RWPE1 (cell line): ENCODE measurements at regions not wholly inside any gene's neighbourhood (a gene's known extent, or its start where the extent isn't known, plus 50 kb on each side); places are given as distances from the start of the nearest gene placed in this dataset.
"Not testable (repeated sequence)": the region's sequence is repeated elsewhere in the genome, so short reads cannot be mapped to it uniquely, and the experiment has no call there.

Experiments used
- CTCF ChIA-PET: fragments of 350-600 bp; sonication (Branson Sonifier 250); formaldehyde crosslinking; extraction: SDS; loops from one replicate; lab custom pipeline; 2021; lab: Yijun Ruan, JAX
- POLR2A ChIA-PET: fragments of 400-600 bp; formaldehyde crosslinking; extraction: SDS; loops from one replicate; lab custom pipeline; 2020; ENCODE audit warnings: antibody characterized with exemption; ENCODE audit not compliant: low non-redundant PET; lab: Yijun Ruan, JAX
- DNase-seq: peaks from one replicate; pipeline ENCODE4 v3.0.0; 2012; ENCODE audit warnings: low spot score
- H3K27ac ChIP-seq: fragments of 450-650 bp; 2 replicates; pipeline ENCODE4 v1.5.1; 2017
- CTCF ChIP-seq: fragments of 450-650 bp; conservative IDR thresholded peaks from 2 replicates; pipeline ENCODE4 v1.5.1; 2017; ENCODE audit warnings: low read depth, mild to moderate bottlenecking

GRCh38 chr7:110507369-110507768 is 583.6 kb upstream of the LRRN3 start:
- TF ChIP-seq CTCF: no peak
- ChIA-PET CTCF (no interaction called here), POLR2A (no interaction called here)
- H3K27ac ChIP-seq: no peak overlapping the region
- no peak for DNase-seq

- no peak for DNase-seq
- no peak for TF ChIP-seq CTCF
- POLR2A ChIA-PET: no interaction called here
- CTCF ChIA-PET: no interaction called here
- H3K27ac ChIP-seq: no peak overlapping the region
Measured at GRCh38 chr7:110507832-110508231, 583.1 kb upstream of the LRRN3 start.

GRCh38 chr7:110514975-110515551 is 575.9 kb upstream of the LRRN3 start:
- POLR2A ChIA-PET, H3K27ac ChIP-seq, DNase-seq, CTCF ChIA-PET: not testable (repeated sequence)

GRCh38 chr7:110519851-110520250 is 571.1 kb upstream of the LRRN3 start:
- DNase-seq: no peak
- no peak for TF ChIP-seq CTCF
- ChIA-PET POLR2A (no interaction called here), CTCF (no interaction called here)
- no peak overlapping the region for H3K27ac ChIP-seq

- TF ChIP-seq CTCF: no peak
- DNase-seq: no peak
- no peak overlapping the region for H3K27ac ChIP-seq
- ChIA-PET CTCF (no interaction called here), POLR2A (no interaction called here)
Measured at GRCh38 chr7:110521357-110521911, 569.5 kb upstream of the LRRN3 start.

GRCh38 chr7:110522061-110522760 is 568.7 kb upstream of the LRRN3 start:
- CTCF ChIA-PET: no interaction called here
- TF ChIP-seq CTCF: no peak
- no peak overlapping the region for H3K27ac ChIP-seq
- no peak for DNase-seq
- POLR2A ChIA-PET: no interaction called here

GRCh38 chr7:110522761-110523200 is 568.1 kb upstream of the LRRN3 start:
- POLR2A ChIA-PET: no interaction called here
- peak; percentile 5 for DNase-seq
- no peak overlapping the region for H3K27ac ChIP-seq
- TF ChIP-seq CTCF: no peak
- CTCF ChIA-PET: no interaction called here
